Endodermal cell (in vitro differentiated cells): ENCODE measurements at regions not wholly inside any gene's neighbourhood (a gene's known extent, or its start where the extent isn't known, plus 50 kb on each side); places are given as distances from the start of the nearest gene placed in this dataset.

Source experiments
- DNase-seq: peaks from one replicate; pipeline ENCODE4 v3.0.0-alpha.2; 2017
- H3K27ac ChIP-seq: 2 replicates; pipeline ENCODE4 v1.5.1; 2013; ENCODE audit warnings: mild to moderate bottlenecking, low read depth, low read length, moderate library complexity
- H3K27me3 ChIP-seq: 2 replicates; pipeline ENCODE4 v1.6.1; 2013; ENCODE audit warnings: mild to moderate bottlenecking, low read length, moderate library complexity; ENCODE audit not compliant: insufficient read depth, control insufficient read depth, poor library complexity, severe bottlenecking
- H3K36me3 ChIP-seq: 2 replicates; pipeline ENCODE4 v1.7.0; 2013; ENCODE audit warnings: mild to moderate bottlenecking, low read length, moderate library complexity; ENCODE audit not compliant: control insufficient read depth, insufficient read depth
- H3K4me1 ChIP-seq: one replicate; pipeline ENCODE4 v1.7.0; 2013; ENCODE audit warnings: low read length; ENCODE audit not compliant: control insufficient read depth, insufficient read depth
- H3K4me3 ChIP-seq: 2 replicates; pipeline ENCODE4 v1.5.1; 2013; ENCODE audit warnings: mild to moderate bottlenecking, low read length, moderate library complexity
- H3K9ac ChIP-seq: 2 replicates; pipeline ENCODE4 v1.6.1; 2013; ENCODE audit warnings: mild to moderate bottlenecking, low read length, moderate library complexity; ENCODE audit not compliant: poor library complexity, severe bottlenecking; ENCODE audit errors: extremely low read depth
- H3K9me3 ChIP-seq: 2 replicates; pipeline ENCODE4 v1.6.1; 2013; ENCODE audit warnings: mild to moderate bottlenecking, low read length, moderate library complexity; ENCODE audit not compliant: control insufficient read depth
- H3K27ac Mint-ChIP-seq: 2 replicates; pipeline ENCODE4 v1.8.0; 2020; ENCODE audit warnings: mixed read lengths
- H3K27me3 Mint-ChIP-seq: 2 replicates; pipeline ENCODE4 v1.8.0; 2021; ENCODE audit warnings: mild to moderate bottlenecking, mixed read lengths; ENCODE audit not compliant: insufficient read depth
- H3K36me3 Mint-ChIP-seq: 2 replicates; pipeline ENCODE4 v1.8.0; 2020; ENCODE audit warnings: low read depth, mixed read lengths
- H3K4me1 Mint-ChIP-seq: 2 replicates; pipeline ENCODE4 v1.8.0; 2020; ENCODE audit warnings: mixed read lengths
- H3K4me3 Mint-ChIP-seq: 2 replicates; pipeline ENCODE4 v1.8.0; 2020; ENCODE audit warnings: mild to moderate bottlenecking, moderate library complexity, mixed read lengths
- H3K9me3 Mint-ChIP-seq: 2 replicates; pipeline ENCODE4 v1.8.0; 2020; ENCODE audit warnings: mild to moderate bottlenecking, mixed read lengths
- WGBS, 2 experiments: methylation state at CpG; one replicate each; pipeline versions ENCODE4 v1.1.5 to v1.1.7; 2013; ENCODE audit warnings: missing lambda C conversion rate in 2 of 2, mixed read lengths in 1 of 2; ENCODE audit not compliant: insufficient coverage in 1 of 2, insufficient read length in 1 of 2; 5-methylcytosine and 5-hydroxymethylcytosine counted together
- TF ChIP-seq, protein P1 (sequence below): fragments of 200-600 bp; sonication (generic); conservative IDR thresholded peaks from 2 replicates; pipeline ENCODE4 v1.5.0; 2021; ENCODE audit warnings: antibody characterized with exemption, mild to moderate bottlenecking

- no peak overlapping the region for H3K27ac ChIP-seq
- no peaks in the 10 kb centered on the region for H3K4me1 ChIP-seq
- no peak overlapping the region for H3K4me3 ChIP-seq
- no peak overlapping the region for H3K9ac ChIP-seq
- Mint-ChIP-seq H3K27me3 (no peaks in the 10 kb centered on the region), H3K9me3 (no peaks in the 10 kb centered on the region), H3K27ac (no peak overlapping the region), H3K36me3 (no peaks in the 10 kb centered on the region), H3K4me3 (no peak overlapping the region), H3K4me1 (no peaks in the 10 kb centered on the region)
- TF ChIP-seq, protein P1, sequence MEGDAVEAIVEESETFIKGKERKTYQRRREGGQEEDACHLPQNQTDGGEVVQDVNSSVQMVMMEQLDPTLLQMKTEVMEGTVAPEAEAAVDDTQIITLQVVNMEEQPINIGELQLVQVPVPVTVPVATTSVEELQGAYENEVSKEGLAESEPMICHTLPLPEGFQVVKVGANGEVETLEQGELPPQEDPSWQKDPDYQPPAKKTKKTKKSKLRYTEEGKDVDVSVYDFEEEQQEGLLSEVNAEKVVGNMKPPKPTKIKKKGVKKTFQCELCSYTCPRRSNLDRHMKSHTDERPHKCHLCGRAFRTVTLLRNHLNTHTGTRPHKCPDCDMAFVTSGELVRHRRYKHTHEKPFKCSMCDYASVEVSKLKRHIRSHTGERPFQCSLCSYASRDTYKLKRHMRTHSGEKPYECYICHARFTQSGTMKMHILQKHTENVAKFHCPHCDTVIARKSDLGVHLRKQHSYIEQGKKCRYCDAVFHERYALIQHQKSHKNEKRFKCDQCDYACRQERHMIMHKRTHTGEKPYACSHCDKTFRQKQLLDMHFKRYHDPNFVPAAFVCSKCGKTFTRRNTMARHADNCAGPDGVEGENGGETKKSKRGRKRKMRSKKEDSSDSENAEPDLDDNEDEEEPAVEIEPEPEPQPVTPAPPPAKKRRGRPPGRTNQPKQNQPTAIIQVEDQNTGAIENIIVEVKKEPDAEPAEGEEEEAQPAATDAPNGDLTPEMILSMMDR: no peak
- no peaks in the 10 kb centered on the region for H3K9me3 ChIP-seq
- peak; percentile 41 for DNase-seq
- 88 to 94% methylated on average over 5 to 22 of the region's 22 CpGs for WGBS, 2 experiments
- H3K27me3 ChIP-seq: no peaks in the 10 kb centered on the region
- no peaks in the 10 kb centered on the region for H3K36me3 ChIP-seq
Observed at GRCh38 chr18:78517328-78517727, 462.3 kb upstream of the SALL3 start.

- H3K36me3 ChIP-seq: no peaks in the 10 kb centered on the region
- no peak overlapping the region for H3K27ac Mint-ChIP-seq
- no peaks in the 10 kb centered on the region for H3K27me3 ChIP-seq
- no peaks in the 10 kb centered on the region for H3K36me3 Mint-ChIP-seq
- peak; percentile 34 for DNase-seq
- H3K27me3 Mint-ChIP-seq: no peaks in the 10 kb centered on the region
- no peak overlapping the region for H3K27ac ChIP-seq
- no peak overlapping the region for H3K4me3 ChIP-seq
- WGBS, 2 experiments: 86 to 94% methylated on average over 3 to 13 of the region's 13 CpGs
- H3K9ac ChIP-seq: no peak overlapping the region
- no peak overlapping the region for H3K4me3 Mint-ChIP-seq
- H3K4me1 Mint-ChIP-seq: no peaks in the 10 kb centered on the region
- H3K9me3 Mint-ChIP-seq: no peaks in the 10 kb centered on the region
- TF ChIP-seq, protein P1: no peak
- no peaks in the 10 kb centered on the region for H3K4me1 ChIP-seq
- H3K9me3 ChIP-seq: no peaks in the 10 kb centered on the region
Observed at GRCh38 chr18:78517973-78518372, 461.6 kb upstream of the SALL3 start.

DNA sequence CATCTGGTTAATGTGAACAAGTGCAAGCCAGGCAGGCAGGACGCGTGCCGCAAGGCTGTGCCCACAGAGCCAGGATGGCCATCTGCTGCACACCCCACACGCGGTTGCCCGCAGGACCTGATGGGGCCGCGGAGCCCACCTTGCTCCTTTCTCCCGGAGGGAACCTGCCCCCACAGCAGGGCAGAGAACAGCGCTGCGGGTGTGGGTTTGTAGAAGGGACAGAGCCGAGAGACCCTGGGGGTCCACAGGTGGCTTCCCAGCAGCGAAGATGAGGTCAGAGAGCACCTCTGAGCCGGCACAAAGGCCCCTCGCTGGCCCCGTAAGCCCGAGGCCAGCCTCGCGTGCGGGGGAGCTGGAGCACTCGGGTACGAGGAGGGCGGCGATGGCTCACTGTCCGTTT is 460.8 kb upstream of the SALL3 start:
- H3K27me3 Mint-ChIP-seq: no peaks in the 10 kb centered on the region
- Histone ChIP-seq H3K27ac (no peak overlapping the region), H3K4me3 (no peak overlapping the region), H3K4me1 (no peaks in the 10 kb centered on the region), H3K9me3 (no peaks in the 10 kb centered on the region), H3K9ac (no peak overlapping the region), H3K36me3 (no peaks in the 10 kb centered on the region), H3K27me3 (no peaks in the 10 kb centered on the region)
- peak; percentile 20 for DNase-seq
- H3K4me1 Mint-ChIP-seq: no peaks in the 10 kb centered on the region
- H3K27ac Mint-ChIP-seq: no peak overlapping the region
- H3K36me3 Mint-ChIP-seq: no peaks in the 10 kb centered on the region
- TF ChIP-seq, protein P1: no peak
- H3K4me3 Mint-ChIP-seq: no peak overlapping the region
- 83 to 89% methylated on average over 13 to 25 of the region's 25 CpGs for WGBS, 2 experiments
- H3K9me3 Mint-ChIP-seq: no peaks in the 10 kb centered on the region
